ENCODE measurements at regions not wholly inside any gene's neighbourhood (a gene's known extent, or its start where the extent isn't known, plus 50 kb on each side); places are given as distances from the start of the nearest gene placed in this dataset.

DNA sequence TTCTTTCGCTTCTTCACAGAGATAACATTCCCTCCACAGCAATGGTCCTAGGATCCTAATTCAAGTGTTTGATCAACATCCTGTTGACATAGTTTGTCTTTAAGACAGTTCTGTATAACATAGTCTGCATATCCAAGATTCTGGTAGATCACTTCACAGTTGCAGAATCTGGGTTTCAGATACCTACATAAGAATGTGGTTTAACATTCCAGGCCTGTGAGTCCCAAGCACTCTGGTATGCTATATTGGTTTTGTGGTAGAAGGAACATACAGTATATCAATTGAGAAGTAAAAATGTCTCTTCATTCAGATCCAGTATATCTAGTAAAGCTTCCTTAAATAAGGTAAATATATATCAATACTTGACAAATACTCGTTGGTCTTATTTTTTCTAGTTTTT is 914.2 kb upstream of the CDH6 start:
- Mint-ChIP-seq H3K27ac (ENCODE audit: low read depth) (no peak overlapping the region), H3K36me3 (ENCODE audit: insufficient read depth) (no peaks in the 10 kb centered on the region), H3K27me3 (no peaks in the 10 kb centered on the region), H3K4me3 (no peak overlapping the region), H3K9me3 (peaks cover 10% of the 10 kb centered on the region), H3K4me1 (no peaks in the 10 kb centered on the region)
- no peak for ATAC-seq (replicated peaks; ENCODE audit: extremely low read depth, poor library complexity, severe bottlenecking)
- DNase-seq (ENCODE audit: low spot score in 2 of 2), result no peak

- no peak for DNase-seq (ENCODE audit: low spot score in 2 of 2)
- H3K9me3 Mint-ChIP-seq, result peaks cover 22% of the 10 kb centered on the region
- no peaks in the 10 kb centered on the region for H3K27me3 Mint-ChIP-seq
- H3K27ac Mint-ChIP-seq (ENCODE audit: low read depth), result no peak overlapping the region
- H3K4me1 Mint-ChIP-seq, result no peaks in the 10 kb centered on the region
- H3K4me3 Mint-ChIP-seq, result no peak overlapping the region
- H3K36me3 Mint-ChIP-seq (ENCODE audit: insufficient read depth), result no peaks in the 10 kb centered on the region
- no peak for ATAC-seq (replicated peaks; ENCODE audit: extremely low read depth, poor library complexity, severe bottlenecking)
Observed at GRCh38 chr5:30267026-30267425, 926.5 kb upstream of the CDH6 start.

DNA sequence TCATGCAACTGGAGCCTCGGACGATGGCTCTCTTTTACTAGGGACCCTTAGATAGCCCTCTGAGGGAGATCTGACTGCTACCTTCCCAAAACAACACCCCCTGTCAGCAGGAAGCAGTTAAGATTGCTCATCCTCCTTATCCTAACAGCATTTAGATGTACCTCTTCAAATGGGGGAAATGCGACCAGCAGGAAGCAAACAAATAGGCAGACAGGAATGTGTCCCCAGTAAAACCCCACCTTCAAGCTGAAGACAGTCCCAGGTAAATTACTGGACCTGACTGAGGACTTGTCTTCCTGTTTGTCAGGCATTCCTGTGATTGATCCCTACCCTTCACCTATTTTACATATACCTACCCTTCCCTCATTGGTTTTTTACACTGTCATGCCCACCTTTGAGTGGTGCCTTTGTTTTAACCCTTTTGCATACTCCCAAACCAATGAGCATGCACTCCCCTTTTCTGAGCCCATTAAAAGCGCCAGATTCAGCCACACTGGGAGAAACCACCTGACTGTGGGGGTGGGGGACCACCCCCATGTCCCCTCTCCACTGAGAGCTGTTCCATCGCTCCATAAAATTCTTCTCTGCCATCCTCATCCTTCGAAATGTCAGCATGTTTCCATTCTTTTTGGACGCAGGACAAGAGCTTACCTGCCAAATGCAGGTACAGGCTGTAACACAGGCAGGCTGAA is 954.0 kb upstream of the CDH6 start:
- Mint-ChIP-seq H3K36me3 (ENCODE audit: insufficient read depth) (peaks cover 2% of the 10 kb centered on the region), H3K27me3 (no peaks in the 10 kb centered on the region), H3K9me3 (peaks cover 19% of the 10 kb centered on the region), H3K27ac (ENCODE audit: low read depth) (no peak overlapping the region), H3K4me3 (no peak overlapping the region), H3K4me1 (no peaks in the 10 kb centered on the region)
- ATAC-seq (replicated peaks; ENCODE audit: extremely low read depth, poor library complexity, severe bottlenecking), result no peak
- no peak for DNase-seq (ENCODE audit: low spot score in 2 of 2)

GRCh38 chr5:30237189-30237588 is 956.3 kb upstream of the CDH6 start:
- DNase-seq (ENCODE audit: low spot score in 2 of 2) (no peak), ATAC-seq (replicated peaks; ENCODE audit: extremely low read depth, poor library complexity, severe bottlenecking) (no peak)
- H3K4me1 Mint-ChIP-seq, result no peaks in the 10 kb centered on the region
- no peaks in the 10 kb centered on the region for H3K27me3 Mint-ChIP-seq
- H3K27ac Mint-ChIP-seq (ENCODE audit: low read depth), result no peak overlapping the region
- peaks cover 2% of the 10 kb centered on the region for H3K36me3 Mint-ChIP-seq (ENCODE audit: insufficient read depth)
- peaks cover 29% of the 10 kb centered on the region for H3K9me3 Mint-ChIP-seq
- no peak overlapping the region for H3K4me3 Mint-ChIP-seq

GRCh38 chr5:30209755-30210154 is 983.7 kb upstream of the CDH6 start:
- Mint-ChIP-seq H3K36me3 (ENCODE audit: insufficient read depth) (no peaks in the 10 kb centered on the region), H3K4me3 (no peak overlapping the region), H3K27ac (ENCODE audit: low read depth) (no peak overlapping the region), H3K4me1 (no peaks in the 10 kb centered on the region), H3K9me3 (peaks cover 33% of the 10 kb centered on the region), H3K27me3 (no peaks in the 10 kb centered on the region)
- no peak for ATAC-seq (replicated peaks; ENCODE audit: extremely low read depth, poor library complexity, severe bottlenecking)
- no peak for DNase-seq (ENCODE audit: low spot score in 2 of 2)

DNA sequence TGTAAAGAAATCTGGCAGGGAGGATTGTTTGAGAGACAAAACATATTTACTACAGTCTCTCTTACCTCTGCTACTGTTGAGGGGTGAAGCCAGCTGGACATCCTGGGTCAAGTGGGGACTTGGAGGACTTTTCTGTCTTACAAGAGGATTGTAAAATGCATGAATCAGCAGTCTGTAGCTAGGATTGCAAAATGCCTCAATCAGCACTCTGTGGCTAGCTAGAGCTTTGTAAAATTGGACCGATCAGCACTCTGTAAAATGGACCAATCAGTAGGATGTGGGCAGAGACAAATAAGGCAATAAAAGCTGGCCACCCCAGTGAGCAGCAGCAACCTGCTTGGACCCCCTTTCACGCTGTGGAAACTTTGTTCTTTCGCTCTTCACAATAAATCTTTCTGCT is 995.8 kb upstream of the CDH6 start:
- no peaks in the 10 kb centered on the region for H3K27me3 Mint-ChIP-seq
- H3K36me3 Mint-ChIP-seq (ENCODE audit: insufficient read depth), result peaks cover 2% of the 10 kb centered on the region
- DNase-seq (ENCODE audit: low spot score in 2 of 2) (no peak), ATAC-seq (replicated peaks; ENCODE audit: extremely low read depth, poor library complexity, severe bottlenecking) (no peak)
- no peak overlapping the region for H3K27ac Mint-ChIP-seq (ENCODE audit: low read depth)
- peaks cover 24% of the 10 kb centered on the region for H3K9me3 Mint-ChIP-seq
- H3K4me1 Mint-ChIP-seq, result no peaks in the 10 kb centered on the region
- H3K4me3 Mint-ChIP-seq, result no peak overlapping the region

GRCh38 chr5:30195036-30195435 is 998.5 kb upstream of the CDH6 start:
- Mint-ChIP-seq H3K27me3 (no peaks in the 10 kb centered on the region), H3K4me1 (no peaks in the 10 kb centered on the region), H3K27ac (ENCODE audit: low read depth) (no peak overlapping the region), H3K36me3 (ENCODE audit: insufficient read depth) (peaks cover 2% of the 10 kb centered on the region), H3K4me3 (no peak overlapping the region), H3K9me3 (peaks cover 17% of the 10 kb centered on the region)
- DNase-seq (ENCODE audit: low spot score in 2 of 2) (no peak), ATAC-seq (replicated peaks; ENCODE audit: extremely low read depth, poor library complexity, severe bottlenecking) (no peak)

DNA sequence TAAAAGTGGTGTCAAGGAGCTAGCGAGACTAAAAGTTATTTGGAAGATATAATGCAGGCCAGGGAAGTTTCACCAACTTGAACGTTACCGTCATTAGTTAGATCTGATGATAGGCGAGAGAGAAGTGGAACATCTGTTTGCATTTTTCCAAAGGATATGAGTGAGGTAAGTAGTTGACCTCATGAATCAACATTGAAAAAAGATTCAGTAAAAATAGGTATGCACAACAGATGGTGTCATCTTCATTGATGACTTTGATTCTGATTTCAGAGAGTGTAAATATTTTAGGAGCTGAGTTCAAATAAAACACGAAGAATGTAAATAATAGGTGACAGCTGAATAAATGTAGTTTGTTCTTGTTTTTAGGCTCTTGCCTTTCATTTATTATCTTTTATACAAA is 998.9 kb upstream of the CDH6 start:
- H3K4me3 Mint-ChIP-seq, result no peak overlapping the region
- ATAC-seq (replicated peaks; ENCODE audit: extremely low read depth, poor library complexity, severe bottlenecking) (no peak), DNase-seq (ENCODE audit: low spot score in 2 of 2) (no peak)
- H3K4me1 Mint-ChIP-seq, result no peaks in the 10 kb centered on the region
- peaks cover 17% of the 10 kb centered on the region for H3K9me3 Mint-ChIP-seq
- H3K36me3 Mint-ChIP-seq (ENCODE audit: insufficient read depth), result peaks cover 2% of the 10 kb centered on the region
- H3K27ac Mint-ChIP-seq (ENCODE audit: low read depth), result no peak overlapping the region
- no peaks in the 10 kb centered on the region for H3K27me3 Mint-ChIP-seq

- ATAC-seq (replicated peaks; ENCODE audit: extremely low read depth, poor library complexity, severe bottlenecking), result no peak
- no peaks in the 10 kb centered on the region for H3K9me3 Mint-ChIP-seq
- H3K27ac Mint-ChIP-seq (ENCODE audit: low read depth), result no peak overlapping the region
- no peak overlapping the region for H3K4me3 Mint-ChIP-seq
- peaks cover 2% of the 10 kb centered on the region for H3K36me3 Mint-ChIP-seq (ENCODE audit: insufficient read depth)
- no peaks in the 10 kb centered on the region for H3K4me1 Mint-ChIP-seq
- no peaks in the 10 kb centered on the region for H3K27me3 Mint-ChIP-seq
- no peak for DNase-seq (ENCODE audit: low spot score in 2 of 2)
Observed at GRCh38 chr5:30183795-30184194, 1009.7 kb upstream of the CDH6 start.

- peaks cover 28% of the 10 kb centered on the region for H3K9me3 Mint-ChIP-seq
- H3K4me3 Mint-ChIP-seq, result no peak overlapping the region
- no peaks in the 10 kb centered on the region for H3K27me3 Mint-ChIP-seq
- H3K27ac Mint-ChIP-seq (ENCODE audit: low read depth), result no peak overlapping the region
- no peak for DNase-seq (ENCODE audit: low spot score in 2 of 2)
- no peak for ATAC-seq (replicated peaks; ENCODE audit: extremely low read depth, poor library complexity, severe bottlenecking)
- no peaks in the 10 kb centered on the region for H3K36me3 Mint-ChIP-seq (ENCODE audit: insufficient read depth)
- H3K4me1 Mint-ChIP-seq, result no peaks in the 10 kb centered on the region
Observed at GRCh38 chr5:30156156-30156555, 1037.3 kb upstream of the CDH6 start.

- H3K27me3 Mint-ChIP-seq, result no peaks in the 10 kb centered on the region
- no peak overlapping the region for H3K27ac Mint-ChIP-seq (ENCODE audit: low read depth)
- no peaks in the 10 kb centered on the region for H3K4me1 Mint-ChIP-seq
- peaks cover 20% of the 10 kb centered on the region for H3K9me3 Mint-ChIP-seq
- no peak for ATAC-seq (replicated peaks; ENCODE audit: extremely low read depth, poor library complexity, severe bottlenecking)
- no peak for DNase-seq (ENCODE audit: low spot score in 2 of 2)
- H3K36me3 Mint-ChIP-seq (ENCODE audit: insufficient read depth), result no peaks in the 10 kb centered on the region
- no peak overlapping the region for H3K4me3 Mint-ChIP-seq
Observed at GRCh38 chr5:30152431-30152830, 1041.1 kb upstream of the CDH6 start.

GRCh38 chr5:30150231-30150630 is 1043.3 kb upstream of the CDH6 start:
- Mint-ChIP-seq H3K4me3 (no peak overlapping the region), H3K27me3 (no peaks in the 10 kb centered on the region), H3K36me3 (ENCODE audit: insufficient read depth) (no peaks in the 10 kb centered on the region), H3K4me1 (no peaks in the 10 kb centered on the region), H3K9me3 (peaks cover 27% of the 10 kb centered on the region), H3K27ac (ENCODE audit: low read depth) (no peak overlapping the region)
- DNase-seq (ENCODE audit: low spot score in 2 of 2) (no peak), ATAC-seq (replicated peaks; ENCODE audit: extremely low read depth, poor library complexity, severe bottlenecking) (no peak)

DNA sequence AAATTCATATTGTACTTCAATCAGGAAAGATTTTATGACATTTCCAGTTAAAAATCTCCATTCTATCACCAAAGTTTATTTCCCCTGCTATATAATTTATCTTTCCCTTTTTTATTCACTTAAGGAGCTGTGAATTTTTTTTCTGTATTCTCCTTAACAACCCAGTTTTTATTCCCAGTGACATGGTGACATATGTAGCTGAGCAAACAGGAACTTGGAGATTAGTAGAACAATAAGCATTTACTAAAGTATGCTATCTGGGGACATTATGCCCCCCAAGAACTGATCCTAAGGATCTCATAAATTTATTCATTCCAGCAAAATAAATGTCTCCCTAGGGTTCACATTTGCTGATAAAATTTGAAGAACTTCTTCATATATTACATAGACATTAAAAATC is 1044.0 kb upstream of the CDH6 start:
- peaks cover 26% of the 10 kb centered on the region for H3K9me3 Mint-ChIP-seq
- ATAC-seq (replicated peaks; ENCODE audit: extremely low read depth, poor library complexity, severe bottlenecking), result no peak

GRCh38 chr5:30147976-30148375 is 1045.5 kb upstream of the CDH6 start:
- H3K36me3 Mint-ChIP-seq (ENCODE audit: insufficient read depth), result no peaks in the 10 kb centered on the region
- no peak overlapping the region for H3K27ac Mint-ChIP-seq (ENCODE audit: low read depth)
- no peak for DNase-seq (ENCODE audit: low spot score in 2 of 2)
- no peaks in the 10 kb centered on the region for H3K27me3 Mint-ChIP-seq
- no peaks in the 10 kb centered on the region for H3K4me1 Mint-ChIP-seq
- H3K4me3 Mint-ChIP-seq, result no peak overlapping the region
- peaks cover 26% of the 10 kb centered on the region for H3K9me3 Mint-ChIP-seq
- ATAC-seq (replicated peaks; ENCODE audit: extremely low read depth, poor library complexity, severe bottlenecking), result no peak

More for the DNA sequence above, 1044.0 kb upstream of the CDH6 start:
- no peaks in the 10 kb centered on the region for H3K4me1 Mint-ChIP-seq
- no peaks in the 10 kb centered on the region for H3K36me3 Mint-ChIP-seq (ENCODE audit: insufficient read depth)
- no peak for DNase-seq (ENCODE audit: low spot score in 2 of 2)
- H3K27me3 Mint-ChIP-seq, result no peaks in the 10 kb centered on the region
- H3K4me3 Mint-ChIP-seq, result no peak overlapping the region
- H3K27ac Mint-ChIP-seq (ENCODE audit: low read depth), result no peak overlapping the region
